ENCODE measurements at regions not wholly inside any gene's neighbourhood (a gene's known extent, or its start where the extent isn't known, plus 50 kb on each side); places are given as distances from the start of the nearest gene placed in this dataset.

- H3K4me2 ChIP-seq (ENCODE audit: low read length), result no peak overlapping the region
- TF ChIP-seq, protein P1, sequence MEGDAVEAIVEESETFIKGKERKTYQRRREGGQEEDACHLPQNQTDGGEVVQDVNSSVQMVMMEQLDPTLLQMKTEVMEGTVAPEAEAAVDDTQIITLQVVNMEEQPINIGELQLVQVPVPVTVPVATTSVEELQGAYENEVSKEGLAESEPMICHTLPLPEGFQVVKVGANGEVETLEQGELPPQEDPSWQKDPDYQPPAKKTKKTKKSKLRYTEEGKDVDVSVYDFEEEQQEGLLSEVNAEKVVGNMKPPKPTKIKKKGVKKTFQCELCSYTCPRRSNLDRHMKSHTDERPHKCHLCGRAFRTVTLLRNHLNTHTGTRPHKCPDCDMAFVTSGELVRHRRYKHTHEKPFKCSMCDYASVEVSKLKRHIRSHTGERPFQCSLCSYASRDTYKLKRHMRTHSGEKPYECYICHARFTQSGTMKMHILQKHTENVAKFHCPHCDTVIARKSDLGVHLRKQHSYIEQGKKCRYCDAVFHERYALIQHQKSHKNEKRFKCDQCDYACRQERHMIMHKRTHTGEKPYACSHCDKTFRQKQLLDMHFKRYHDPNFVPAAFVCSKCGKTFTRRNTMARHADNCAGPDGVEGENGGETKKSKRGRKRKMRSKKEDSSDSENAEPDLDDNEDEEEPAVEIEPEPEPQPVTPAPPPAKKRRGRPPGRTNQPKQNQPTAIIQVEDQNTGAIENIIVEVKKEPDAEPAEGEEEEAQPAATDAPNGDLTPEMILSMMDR (IDR thresholded peaks at IDR 0.05; ENCODE audit: low read depth, low read length, poor library complexity, severe bottlenecking), result no peak
- no peaks in the 10 kb centered on the region for H3K79me2 ChIP-seq (ENCODE audit: control insufficient read depth, low read length)
- no peak overlapping the region for H3K4me3 ChIP-seq (ENCODE audit: low read length)
- no peaks in the 10 kb centered on the region for H4K20me1 ChIP-seq (ENCODE audit: control insufficient read depth, insufficient read depth, low read depth, low read length)
- no peaks in the 10 kb centered on the region for H3F3A ChIP-seq (ENCODE audit: control insufficient read depth, insufficient read depth)
- 0 out of 2 replicates have a peak, but pooled peaks cover 5% of the 10 kb centered on the region for H3K27me3 ChIP-seq (ENCODE audit: control insufficient read depth, low read length)
- H3K27ac ChIP-seq (ENCODE audit: low read depth, low read length), result no peak overlapping the region
- H3K4me1 ChIP-seq (ENCODE audit: control insufficient read depth, low read length), result no peaks in the 10 kb centered on the region
- H3K36me3 ChIP-seq (ENCODE audit: control insufficient read depth, low read length), result no peaks in the 10 kb centered on the region
- no peaks in the 10 kb centered on the region for H3K9me3 ChIP-seq (ENCODE audit: control insufficient read depth, insufficient read depth, low read length)
- H3K9me2 ChIP-seq (replicated peaks; ENCODE audit: control insufficient read depth, low read length), result no peaks in the 10 kb centered on the region
Observed at GRCh38 chr3:182179631-182180030, 467.9 kb downstream of the SOX2 start.

DNA sequence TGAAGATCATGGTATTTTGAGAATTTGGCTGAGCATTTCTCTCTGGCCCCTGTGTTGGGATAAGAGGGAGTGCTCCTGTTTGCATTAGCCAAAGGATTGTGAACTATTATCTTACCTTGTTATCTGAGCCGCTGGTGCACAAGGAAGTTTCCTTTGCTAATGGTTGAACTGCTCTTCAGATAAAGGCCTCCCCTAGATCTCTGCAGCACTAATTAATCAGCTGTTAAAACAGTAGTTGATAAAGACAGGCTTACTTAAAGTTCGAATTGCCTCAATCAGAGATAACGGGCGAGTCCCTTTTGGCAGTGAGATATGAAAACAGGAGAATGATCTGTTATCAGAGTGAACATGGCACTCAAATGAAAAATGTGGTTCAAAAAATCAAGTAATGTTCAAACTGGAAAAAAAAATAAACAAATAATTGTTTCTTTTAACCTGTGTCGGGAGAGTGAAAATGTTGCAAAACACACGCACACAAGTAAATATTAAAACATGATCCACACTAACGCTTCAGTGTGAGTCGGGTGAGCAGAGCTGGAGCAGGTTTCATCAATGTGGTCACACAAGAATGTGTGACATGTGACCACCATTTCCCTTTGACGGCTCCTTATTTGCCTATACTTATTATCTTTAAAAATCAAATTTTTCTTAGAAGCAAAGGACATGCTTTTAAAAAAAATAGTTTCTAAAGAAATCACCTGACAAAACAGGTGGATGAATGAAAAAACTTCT lies 469.1 kb downstream of the SOX2 start:
- no peaks in the 10 kb centered on the region for H3K9me2 ChIP-seq (replicated peaks; ENCODE audit: control insufficient read depth, low read length)
- H3K4me1 ChIP-seq (ENCODE audit: control insufficient read depth, low read length), result no peaks in the 10 kb centered on the region
- no peak overlapping the region for H3K27ac ChIP-seq (ENCODE audit: low read depth, low read length)
- no peak overlapping the region for H3K4me3 ChIP-seq (ENCODE audit: low read length)
- no peak overlapping the region for H3K4me2 ChIP-seq (ENCODE audit: low read length)
- no peaks in the 10 kb centered on the region for H4K20me1 ChIP-seq (ENCODE audit: control insufficient read depth, insufficient read depth, low read depth, low read length)
- H3K79me2 ChIP-seq (ENCODE audit: control insufficient read depth, low read length), result no peaks in the 10 kb centered on the region
- H3F3A ChIP-seq (ENCODE audit: control insufficient read depth, insufficient read depth), result no peaks in the 10 kb centered on the region
- H3K36me3 ChIP-seq (ENCODE audit: control insufficient read depth, low read length), result no peaks in the 10 kb centered on the region
- no peaks in the 10 kb centered on the region for H3K9me3 ChIP-seq (ENCODE audit: control insufficient read depth, insufficient read depth, low read length)
- no peak for TF ChIP-seq EZH2phosphoT487 (IDR thresholded peaks at IDR 0.05; ENCODE audit: borderline replicate concordance, low read length)
- TF ChIP-seq, protein P1 (IDR thresholded peaks at IDR 0.05; ENCODE audit: low read depth, low read length, poor library complexity, severe bottlenecking), result no peak
- 0 out of 2 replicates have a peak, but pooled peaks cover 1% of the 10 kb centered on the region for H3K27me3 ChIP-seq (ENCODE audit: control insufficient read depth, low read length)

DNA sequence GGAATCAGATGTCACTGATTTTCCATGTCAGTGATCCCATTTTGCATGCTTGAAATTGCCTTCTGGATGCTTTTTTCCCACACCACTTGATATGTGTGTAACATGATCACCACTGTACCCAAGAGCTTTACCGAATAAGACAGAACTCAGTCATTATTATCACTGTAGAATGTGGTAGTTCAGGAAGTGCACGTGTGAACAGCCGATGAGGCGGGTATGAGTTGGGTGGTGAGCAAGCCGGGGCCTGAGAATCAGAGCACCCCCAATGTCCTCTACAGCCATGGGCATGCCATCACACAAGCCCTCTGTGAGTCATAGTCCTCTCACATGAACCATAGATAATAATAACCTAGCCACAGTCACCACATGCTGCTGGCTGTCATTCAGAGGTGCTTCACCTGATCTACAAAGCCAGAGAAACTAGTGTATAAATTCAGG lies 470.8 kb downstream of the SOX2 start:
- H3K9me2 ChIP-seq (replicated peaks; ENCODE audit: control insufficient read depth, low read length), result no peaks in the 10 kb centered on the region
- H4K20me1 ChIP-seq (ENCODE audit: control insufficient read depth, insufficient read depth, low read depth, low read length), result no peaks in the 10 kb centered on the region
- no peaks in the 10 kb centered on the region for H3F3A ChIP-seq (ENCODE audit: control insufficient read depth, insufficient read depth)
- H3K27ac ChIP-seq (ENCODE audit: low read depth, low read length), result no peak overlapping the region
- H3K4me1 ChIP-seq (ENCODE audit: control insufficient read depth, low read length), result no peaks in the 10 kb centered on the region
- H3K4me3 ChIP-seq (ENCODE audit: low read length), result no peak overlapping the region
- no peak for TF ChIP-seq EZH2phosphoT487 (IDR thresholded peaks at IDR 0.05; ENCODE audit: borderline replicate concordance, low read length)
- TF ChIP-seq, protein P1 (IDR thresholded peaks at IDR 0.05; ENCODE audit: low read depth, low read length, poor library complexity, severe bottlenecking), result no peak
- no peak overlapping the region for H3K4me2 ChIP-seq (ENCODE audit: low read length)
- H3K36me3 ChIP-seq (ENCODE audit: control insufficient read depth, low read length), result no peaks in the 10 kb centered on the region
- no peaks in the 10 kb centered on the region for H3K27me3 ChIP-seq (ENCODE audit: control insufficient read depth, low read length)
- H3K9me3 ChIP-seq (ENCODE audit: control insufficient read depth, insufficient read depth, low read length), result no peaks in the 10 kb centered on the region
- H3K79me2 ChIP-seq (ENCODE audit: control insufficient read depth, low read length), result no peaks in the 10 kb centered on the region
